ENCODE measurements at regions not wholly inside any gene's neighbourhood (a gene's known extent, or its start where the extent isn't known, plus 50 kb on each side); places are given as distances from the start of the nearest gene placed in this dataset.
"Not testable (repeated sequence)": the region's sequence is repeated elsewhere in the genome, so short reads cannot be mapped to it uniquely, and the experiment has no call there.

- DNase-seq (ENCODE audit: low spot score): no peak
These were observed 189.0 kb downstream of the GALNT1 start for GRCh38 chr18:35770376-35771014.

GRCh38 chr18:35771172-35771571, 189.6 kb downstream of the GALNT1 start:
- no peak for DNase-seq (ENCODE audit: low spot score)

DNA sequence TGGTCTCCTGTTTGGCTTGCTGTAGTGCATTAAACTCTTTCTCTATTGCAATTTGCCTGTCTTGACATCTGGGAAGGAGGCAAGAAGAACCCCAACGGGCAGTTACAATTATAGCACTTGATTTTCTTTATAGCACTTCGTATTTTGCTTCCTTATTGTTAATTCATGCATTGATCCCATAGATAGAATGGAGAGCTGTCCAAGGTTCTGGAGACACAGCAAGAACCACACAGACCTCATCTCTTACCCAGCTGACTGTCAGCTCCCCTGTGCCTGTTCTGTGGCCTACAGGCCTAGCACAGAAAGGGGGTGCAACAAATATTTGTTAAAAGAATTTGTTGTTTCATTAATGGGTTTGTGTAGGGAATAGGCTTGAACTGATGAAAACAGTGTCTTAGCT, 194.3 kb downstream of the GALNT1 start:
- peak; percentile 20 for DNase-seq (ENCODE audit: low spot score)

DNA sequence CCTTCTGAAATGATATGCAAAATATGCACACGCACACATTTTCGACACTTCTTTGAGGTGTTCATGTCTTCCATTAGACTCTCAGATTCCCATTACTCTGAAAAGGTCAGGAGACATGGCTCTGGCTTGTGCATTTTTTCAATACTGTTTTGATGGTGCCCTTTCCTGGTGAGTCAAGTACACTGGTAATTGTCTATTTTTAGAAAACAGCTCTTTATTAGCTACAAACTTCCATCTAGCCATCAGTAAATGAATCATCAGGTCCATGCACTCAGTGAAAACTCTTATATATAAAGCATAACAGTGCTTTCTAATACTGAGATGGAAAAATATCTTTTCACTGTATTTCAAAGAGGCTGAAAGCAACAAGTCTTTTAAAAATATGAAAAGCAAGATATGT, 194.9 kb downstream of the GALNT1 start:
- DNase-seq (ENCODE audit: low spot score): no peak

DNA sequence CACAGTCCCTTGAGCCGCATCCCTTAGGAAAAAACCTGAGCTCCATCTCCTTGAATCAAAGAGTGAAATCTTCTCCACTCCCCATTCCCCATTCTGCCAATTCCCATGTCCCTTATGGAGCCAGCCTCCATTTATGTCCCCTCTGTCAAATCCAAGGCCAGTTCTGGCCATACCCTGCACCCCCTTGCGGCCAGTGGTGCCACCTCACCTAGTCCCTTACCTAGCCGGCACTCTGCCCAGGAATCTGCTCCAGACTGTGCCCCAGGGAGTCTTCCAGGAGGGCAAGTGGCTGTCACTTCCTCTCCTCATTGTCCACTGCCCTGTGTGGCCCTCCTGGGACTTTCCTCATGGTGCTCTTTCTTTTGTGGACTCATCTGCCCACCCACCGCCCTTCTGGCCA, 195.4 kb upstream of the RMP24 start:
- DNase-seq (ENCODE audit: low spot score): no peak

DNA sequence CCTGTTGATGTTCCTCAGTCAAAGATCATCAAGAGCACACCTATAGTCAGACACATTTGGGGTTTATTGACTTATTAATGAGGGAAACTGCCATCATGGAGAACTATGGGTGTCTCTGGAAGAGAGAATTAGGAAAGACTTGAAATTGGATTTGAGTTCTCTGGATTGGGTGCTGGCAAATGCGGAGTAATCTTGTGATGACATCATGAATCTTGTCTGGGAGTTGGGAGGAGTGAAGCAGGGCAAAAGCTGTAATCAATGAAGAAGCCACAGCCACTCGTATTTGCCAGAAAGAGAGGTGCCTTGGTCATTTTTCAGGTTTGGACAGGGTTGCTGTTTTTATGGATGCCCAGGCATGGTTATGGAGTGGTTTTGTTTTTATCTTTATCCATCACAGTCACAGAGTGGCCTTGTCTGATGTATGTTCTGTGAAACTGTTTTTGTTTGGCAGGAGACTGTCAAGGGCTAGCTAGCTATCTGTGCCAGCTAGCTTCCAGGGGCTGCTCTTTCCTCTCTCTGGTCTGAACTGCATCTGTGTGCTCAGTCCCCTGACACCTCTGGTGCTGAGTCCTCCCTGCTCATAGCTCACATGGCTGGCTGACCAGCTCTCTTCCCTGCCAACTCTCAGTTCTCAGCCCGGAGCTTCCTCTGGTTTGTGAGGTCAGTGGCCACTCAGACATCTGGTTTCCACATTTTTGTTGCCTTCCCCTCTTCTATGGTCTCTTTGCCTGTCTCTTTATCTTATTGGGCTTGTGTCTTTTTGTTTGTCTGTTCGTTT, 193.4 kb upstream of the RMP24 start:
- DNase-seq (ENCODE audit: low spot score): no peak

DNA sequence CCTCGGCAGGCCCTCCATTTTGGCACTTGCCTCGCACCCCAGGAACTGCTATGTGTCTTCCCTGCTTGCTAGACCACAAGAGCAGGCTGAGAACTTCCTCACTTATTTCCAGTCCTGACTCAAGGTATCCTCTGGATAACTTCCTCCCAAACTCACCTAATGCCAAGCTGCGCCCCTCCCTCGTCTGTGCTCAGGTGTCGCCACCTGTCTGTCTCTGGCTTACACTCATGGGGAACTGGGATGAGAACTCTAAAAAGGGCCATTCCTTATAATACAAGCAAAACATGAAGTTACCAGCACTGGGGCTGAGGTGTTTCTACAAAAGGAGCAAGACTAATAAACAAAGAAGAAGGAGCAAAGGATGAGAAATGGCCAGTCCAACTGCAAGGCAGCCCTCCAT, 191.5 kb upstream of the RMP24 start:
- no peak for DNase-seq (ENCODE audit: low spot score)

- DNase-seq (ENCODE audit: low spot score): no peak
These were observed 189.6 kb upstream of the RMP24 start for GRCh38 chr18:35782926-35783325.

GRCh38 chr18:35786365-35787042, 186.0 kb upstream of the RMP24 start:
- no peak for DNase-seq (ENCODE audit: low spot score)

- DNase-seq (ENCODE audit: low spot score): no peak
These were observed 182.9 kb upstream of the RMP24 start for GRCh38 chr18:35789543-35789942.

DNA sequence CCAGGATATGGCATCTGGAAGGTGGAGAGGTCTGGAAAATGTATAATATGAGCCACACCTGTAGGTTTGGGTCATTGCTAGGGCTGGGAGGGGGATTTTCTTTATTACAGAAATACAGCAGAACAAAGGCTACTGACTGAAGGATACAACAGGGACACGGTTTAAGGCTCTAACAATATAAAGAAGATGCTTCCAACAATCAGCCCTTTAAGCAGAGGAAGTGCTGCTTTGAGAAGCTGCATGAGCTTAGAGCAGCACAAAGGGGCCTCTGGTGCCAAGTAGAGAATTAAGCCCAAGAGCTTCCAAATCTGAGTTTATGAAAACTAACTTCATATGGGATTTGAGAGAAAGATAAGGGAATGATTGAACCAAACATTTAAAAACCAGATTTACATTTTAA, 174.5 kb upstream of the RMP24 start:
- no peak for DNase-seq (ENCODE audit: low spot score)

- DNase-seq (ENCODE audit: low spot score): no peak
These were observed 168.9 kb upstream of the RMP24 start for GRCh38 chr18:35803551-35803950.

DNA sequence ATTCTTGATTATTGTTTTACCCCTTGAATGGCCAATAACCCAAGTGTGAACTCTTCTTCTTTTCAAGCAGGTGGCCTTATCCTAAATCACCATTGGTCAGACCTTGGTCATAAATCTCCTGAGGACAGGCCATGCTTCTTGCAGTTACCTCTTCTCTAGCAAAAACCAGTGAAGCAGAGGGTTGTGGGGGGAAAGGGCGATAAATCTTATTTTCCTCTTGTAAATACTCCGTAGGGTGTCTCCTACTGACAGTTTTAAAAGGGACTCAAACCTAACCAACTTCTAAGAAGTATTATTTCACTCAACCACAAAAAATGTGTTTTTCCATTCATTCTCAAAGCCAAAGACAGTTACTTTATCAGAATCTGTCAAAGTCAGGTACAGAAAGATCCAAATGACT, 168.1 kb upstream of the RMP24 start:
- no peak for DNase-seq (ENCODE audit: low spot score)

DNA sequence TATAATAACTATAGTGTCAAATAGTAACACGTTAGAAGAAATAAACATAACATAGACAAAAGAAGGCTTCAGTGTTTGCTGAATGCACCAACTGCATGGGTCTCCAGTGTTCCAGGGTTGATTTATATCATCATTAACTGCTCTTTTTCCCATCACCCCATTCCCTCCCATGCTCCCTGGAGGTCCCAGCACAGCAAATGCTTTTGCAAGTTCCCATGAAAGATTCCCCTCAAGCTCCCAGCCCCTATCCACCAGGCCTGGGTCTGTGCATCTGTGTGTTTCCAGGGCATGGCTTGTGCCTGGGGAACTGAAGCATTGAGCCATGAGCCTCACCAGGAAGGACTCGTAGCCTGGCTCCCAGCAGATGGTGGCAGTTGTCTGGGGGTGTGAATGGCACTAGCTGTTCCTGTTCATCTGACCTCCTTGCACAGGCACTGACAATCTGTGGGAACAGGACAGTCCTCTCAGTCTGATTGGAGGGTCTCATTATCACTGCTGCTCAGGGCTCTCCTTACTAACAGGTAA, 164.6 kb upstream of the RMP24 start:
- no peak for DNase-seq (ENCODE audit: low spot score)

DNA sequence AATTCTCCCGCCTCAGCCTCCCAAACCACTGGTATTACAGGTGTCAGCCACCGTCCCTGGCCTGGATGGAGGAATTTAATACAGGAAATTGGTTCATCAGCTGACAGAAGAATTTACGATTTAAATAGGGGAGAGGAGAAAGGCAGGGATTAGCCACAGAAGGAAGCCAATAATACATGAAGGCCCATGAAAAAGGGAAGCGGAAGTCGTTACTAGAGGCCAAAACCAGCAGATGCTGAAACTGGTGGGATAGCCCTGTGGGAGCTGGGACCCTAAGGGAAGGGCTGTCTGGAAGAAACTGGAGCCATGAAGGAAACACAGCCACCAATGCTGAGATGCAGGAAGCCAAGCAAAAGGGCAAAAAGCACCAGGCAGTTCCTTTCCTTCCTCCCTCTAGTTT, 163.7 kb upstream of the RMP24 start:
- no peak for DNase-seq (ENCODE audit: low spot score)

GRCh38 chr18:35810520-35810919, 162.0 kb upstream of the RMP24 start:
- DNase-seq (ENCODE audit: low spot score): no peak

- no peak for DNase-seq (ENCODE audit: low spot score)
These were observed 160.6 kb upstream of the RMP24 start for GRCh38 chr18:35811896-35812295.

GRCh38 chr18:35815011-35815410, 157.5 kb upstream of the RMP24 start:
- DNase-seq (ENCODE audit: low spot score): not testable (repeated sequence)

GRCh38 chr18:35816003-35816402, 156.5 kb upstream of the RMP24 start:
- no peak for DNase-seq (ENCODE audit: low spot score)

GRCh38 chr18:35817604-35818352, 154.7 kb upstream of the RMP24 start:
- no peak for DNase-seq (ENCODE audit: low spot score)

DNA sequence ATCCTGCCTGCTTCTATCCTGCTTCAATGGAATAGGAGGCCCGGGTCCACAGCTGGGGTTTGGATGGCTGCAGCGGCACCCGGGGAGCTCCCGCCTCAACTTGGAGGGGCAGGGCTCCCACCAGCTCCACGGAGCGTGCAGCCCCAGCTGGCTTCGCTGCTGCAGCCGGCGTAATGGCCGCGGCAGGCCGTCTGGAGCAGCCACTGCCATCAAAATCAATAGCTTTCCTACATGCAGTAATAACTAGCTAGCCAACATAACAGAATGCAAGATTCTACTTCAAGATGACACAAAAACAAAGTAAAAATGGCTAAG, 154.2 kb upstream of the RMP24 start:
- DNase-seq (ENCODE audit: low spot score): no peak

DNA sequence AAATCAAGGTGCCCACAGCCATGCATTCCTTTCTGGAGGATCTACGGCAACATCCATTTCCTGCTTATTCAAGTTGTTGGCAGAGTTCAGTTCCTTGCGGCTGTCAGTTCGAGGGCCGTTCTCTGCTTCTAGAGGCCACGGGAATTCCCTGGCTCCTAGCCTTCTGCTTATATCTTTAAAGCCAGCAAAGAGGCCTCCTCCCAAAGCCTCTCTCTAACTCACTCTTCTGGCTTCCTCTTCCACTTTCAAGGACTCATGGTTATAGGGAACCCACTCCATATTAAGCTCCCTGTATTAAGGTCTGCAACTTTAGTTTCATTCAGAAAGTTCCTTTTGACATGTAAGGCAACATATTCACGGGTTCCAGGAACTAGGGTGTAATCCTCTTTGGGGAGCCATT, 150.1 kb upstream of the RMP24 start:
- DNase-seq (ENCODE audit: low spot score): no peak

- DNase-seq (ENCODE audit: low spot score): no peak
These were observed 146.0 kb upstream of the RMP24 start for GRCh38 chr18:35826477-35826876.

Measured in GM03348 (cell line).